Bronchial epithelial cell (primary cell): ENCODE measurements at regions not wholly inside any gene's neighbourhood (a gene's known extent, or its start where the extent isn't known, plus 50 kb on each side); places are given as distances from the start of the nearest gene placed in this dataset.
A peak's percentile ranks its signal among the peaks of the same experiment; 100 is the strongest.

Experiments
- DNase-seq: peaks from one replicate; pipeline ENCODE4 v3.0.0-alpha.2; 2010; ENCODE audit warnings: low read depth
- FAIRE-seq: peaks from 2 replicates; lab custom pipeline; 2011; peaks lifted over from hg19 to GRCh38; lab: Jason Lieb, UNC
- H3K27me3 ChIP-seq: 2 replicates; pipeline ENCODE4 v1.5.1; 2011; ENCODE audit warnings: low read length; ENCODE audit not compliant: control insufficient read depth, insufficient read depth
- H3K36me3 ChIP-seq: 2 replicates; pipeline ENCODE4 v1.5.1; 2011; ENCODE audit warnings: low read length; ENCODE audit not compliant: control insufficient read depth, insufficient read depth
- H3K4me3 ChIP-seq: 2 replicates; pipeline ENCODE4 v1.5.1; 2011; ENCODE audit warnings: mild to moderate bottlenecking, low read depth, low read length, control low read depth
- TF ChIP-seq, protein P1 (sequence below): IDR thresholded peaks from 2 replicates; pipeline ENCODE4 v1.5.1; 2011; ENCODE audit warnings: mild to moderate bottlenecking, moderate library complexity, low read length, control low read depth, inconsistent platforms; ENCODE audit not compliant: insufficient read depth, severe bottlenecking

DNA sequence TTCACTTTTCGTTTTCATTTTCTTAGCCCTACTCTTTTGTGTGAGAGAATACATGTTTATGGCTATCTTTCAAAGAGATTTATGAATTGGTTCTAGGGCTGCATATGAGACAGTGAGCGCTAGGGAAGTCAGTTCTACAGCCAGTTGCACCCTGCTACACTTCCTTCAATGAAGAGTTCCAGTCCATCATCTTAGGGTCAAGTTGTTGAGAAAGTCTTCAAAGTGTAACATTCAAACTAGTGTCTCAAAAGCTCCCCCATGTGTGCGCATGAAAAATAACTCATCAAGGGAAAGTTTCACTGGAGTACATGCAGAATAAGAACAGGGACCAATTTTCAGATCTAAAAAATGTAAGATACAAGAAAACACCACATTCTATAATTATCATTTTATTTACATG, 317.2 kb downstream of the DEPDC1B start:
- H3K4me3 ChIP-seq = no peak overlapping the region
- H3K36me3 ChIP-seq = no peaks in the 10 kb centered on the region
- no peaks in the 10 kb centered on the region for H3K27me3 ChIP-seq
- TF ChIP-seq, protein P1, sequence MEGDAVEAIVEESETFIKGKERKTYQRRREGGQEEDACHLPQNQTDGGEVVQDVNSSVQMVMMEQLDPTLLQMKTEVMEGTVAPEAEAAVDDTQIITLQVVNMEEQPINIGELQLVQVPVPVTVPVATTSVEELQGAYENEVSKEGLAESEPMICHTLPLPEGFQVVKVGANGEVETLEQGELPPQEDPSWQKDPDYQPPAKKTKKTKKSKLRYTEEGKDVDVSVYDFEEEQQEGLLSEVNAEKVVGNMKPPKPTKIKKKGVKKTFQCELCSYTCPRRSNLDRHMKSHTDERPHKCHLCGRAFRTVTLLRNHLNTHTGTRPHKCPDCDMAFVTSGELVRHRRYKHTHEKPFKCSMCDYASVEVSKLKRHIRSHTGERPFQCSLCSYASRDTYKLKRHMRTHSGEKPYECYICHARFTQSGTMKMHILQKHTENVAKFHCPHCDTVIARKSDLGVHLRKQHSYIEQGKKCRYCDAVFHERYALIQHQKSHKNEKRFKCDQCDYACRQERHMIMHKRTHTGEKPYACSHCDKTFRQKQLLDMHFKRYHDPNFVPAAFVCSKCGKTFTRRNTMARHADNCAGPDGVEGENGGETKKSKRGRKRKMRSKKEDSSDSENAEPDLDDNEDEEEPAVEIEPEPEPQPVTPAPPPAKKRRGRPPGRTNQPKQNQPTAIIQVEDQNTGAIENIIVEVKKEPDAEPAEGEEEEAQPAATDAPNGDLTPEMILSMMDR = peak; percentile 26
- FAIRE-seq = no peak
- peak; percentile 47 for DNase-seq

DNA sequence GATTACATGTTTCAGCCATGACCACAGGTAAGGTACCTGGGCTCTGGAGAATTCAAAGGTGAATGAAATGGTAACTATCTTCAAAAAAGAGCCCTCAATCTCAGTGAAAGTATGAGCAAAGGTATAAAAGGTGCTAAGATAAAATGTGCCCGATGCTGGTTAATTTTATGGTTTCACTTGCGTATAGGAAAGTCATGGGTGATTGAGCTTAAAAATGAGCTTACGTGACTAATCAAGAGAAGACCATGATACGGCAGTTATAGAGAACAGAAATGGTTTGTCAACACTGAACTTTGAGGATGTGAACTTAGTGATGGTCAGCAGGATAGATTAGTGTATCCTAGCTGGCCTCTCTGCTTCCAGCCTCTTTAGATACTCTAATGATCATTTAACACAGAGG, 320.1 kb downstream of the DEPDC1B start:
- no peak for FAIRE-seq

DNA sequence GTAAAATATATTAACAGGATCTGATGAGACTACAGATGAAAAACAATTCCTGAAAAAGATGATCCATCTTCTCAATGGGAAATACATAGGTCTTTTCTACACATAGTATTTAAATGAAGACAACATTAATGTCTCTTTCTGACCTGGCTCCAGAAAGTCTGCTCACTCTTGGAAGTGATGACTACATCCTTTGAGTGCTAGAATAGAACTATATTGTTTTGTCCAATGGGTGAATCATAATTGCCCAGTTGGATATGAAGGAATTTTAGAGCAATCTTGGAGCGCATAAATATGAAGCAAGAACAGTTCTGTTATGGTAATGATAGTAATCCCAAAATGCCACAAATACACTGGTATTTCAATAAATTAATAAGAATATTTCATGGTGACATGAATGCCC, 322.1 kb downstream of the DEPDC1B start:
- H3K4me3 ChIP-seq = no peak overlapping the region
- H3K36me3 ChIP-seq = no peaks in the 10 kb centered on the region
- FAIRE-seq (no peak), DNase-seq (no peak)
- TF ChIP-seq, protein P1 = no peak
- no peaks in the 10 kb centered on the region for H3K27me3 ChIP-seq

More for the DNA sequence above, 320.1 kb downstream of the DEPDC1B start:
- Histone ChIP-seq H3K27me3 (no peaks in the 10 kb centered on the region), H3K36me3 (no peaks in the 10 kb centered on the region), H3K4me3 (no peak overlapping the region)
- no peak for DNase-seq
- TF ChIP-seq, protein P1 = no peak

DNA sequence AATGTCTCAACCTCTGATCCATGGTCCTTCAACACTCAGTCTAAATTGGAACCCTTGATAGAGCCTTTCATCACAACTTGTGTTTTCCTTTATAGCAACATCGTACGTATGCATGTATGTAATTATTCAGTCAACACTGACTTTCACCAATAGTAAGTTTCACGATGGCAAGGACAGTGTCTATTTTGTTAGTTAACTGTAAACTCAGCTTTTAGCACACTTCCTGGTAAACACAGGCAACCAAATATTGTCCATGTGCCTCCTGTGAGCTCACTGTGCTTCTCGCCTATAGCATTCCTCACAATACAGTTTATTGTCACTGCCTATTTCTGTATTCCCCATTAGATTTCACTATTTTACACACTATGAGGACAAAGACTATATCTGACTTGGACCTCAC, 323.1 kb downstream of the DEPDC1B start:
- no peak for DNase-seq
- Histone ChIP-seq H3K4me3 (no peak overlapping the region), H3K36me3 (no peaks in the 10 kb centered on the region), H3K27me3 (no peaks in the 10 kb centered on the region)
- peak; percentile 13 for FAIRE-seq
- TF ChIP-seq, protein P1 = no peak

DNA sequence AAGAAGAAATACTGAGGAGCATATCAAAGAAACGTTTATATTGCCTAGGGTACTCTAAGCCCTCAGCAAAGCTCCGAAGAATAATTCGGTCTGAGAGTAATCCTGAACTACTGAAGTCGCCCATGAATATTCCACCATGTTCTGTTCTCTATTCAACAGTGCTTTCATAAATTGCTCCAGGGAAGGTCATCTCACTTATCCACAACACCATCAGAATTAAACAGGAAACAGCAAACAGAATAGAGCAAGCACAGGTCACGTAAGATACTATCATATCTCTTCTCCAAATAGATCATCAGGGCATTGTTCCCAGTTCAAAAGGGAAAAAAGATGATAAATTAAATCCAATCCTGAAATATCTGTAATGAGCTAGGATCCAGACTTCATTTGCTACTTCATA, 325.6 kb downstream of the DEPDC1B start:
- TF ChIP-seq, protein P1 = no peak
- H3K36me3 ChIP-seq = no peaks in the 10 kb centered on the region
- DNase-seq (no peak), FAIRE-seq (no peak)
- no peak overlapping the region for H3K4me3 ChIP-seq
- no peaks in the 10 kb centered on the region for H3K27me3 ChIP-seq

DNA sequence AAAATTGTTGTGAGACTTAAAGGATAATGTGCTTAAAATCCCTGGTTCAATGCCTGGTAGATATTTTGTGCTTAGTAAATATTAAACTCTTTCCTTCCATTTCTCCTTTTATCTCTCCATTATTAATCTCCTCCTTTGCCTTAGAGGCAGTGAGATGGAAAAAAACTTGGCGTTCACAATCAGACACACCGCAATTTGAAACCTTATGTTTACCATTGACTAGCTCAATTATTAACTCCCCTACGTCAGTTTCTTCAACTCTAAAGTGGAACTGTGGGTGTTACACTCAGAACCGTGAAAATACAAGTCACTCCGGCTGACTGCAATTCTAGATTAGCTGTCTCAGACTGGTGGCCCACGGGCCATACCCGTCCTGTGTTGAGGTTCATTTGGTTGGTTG, 327.2 kb downstream of the DEPDC1B start:
- TF ChIP-seq, protein P1 = no peak
- H3K36me3 ChIP-seq = no peaks in the 10 kb centered on the region
- no peak for FAIRE-seq
- DNase-seq = no peak
- H3K4me3 ChIP-seq = no peak overlapping the region
- H3K27me3 ChIP-seq = no peaks in the 10 kb centered on the region
